Liver (tissue), 8 donors: ENCODE measurements at regions not wholly inside any gene's neighbourhood (a gene's known extent, or its start where the extent isn't known, plus 50 kb on each side); places are given as distances from the start of the nearest gene placed in this dataset.

Experiments
- DNase-seq: peaks from one replicate; pipeline ENCODE4 v3.0.0-alpha.2; 2017; ENCODE audit warnings: low spot score
- H3K27ac ChIP-seq, 2 donors: one replicate each; pipeline ENCODE4 v1.7.0; 2013; ENCODE audit warnings: inconsistent platforms in 2 of 2, low read length in 2 of 2, control low read depth in 1 of 2, low read depth in 1 of 2, mild to moderate bottlenecking in 1 of 2
- H3K27me3 ChIP-seq, 4 donors: one replicate each; pipeline versions ENCODE4 v1.6.1 to v1.7.0; 2013; ENCODE audit warnings: low read length in 3 of 4, inconsistent platforms in 1 of 4, mild to moderate bottlenecking in 1 of 4, moderate library complexity in 1 of 4; ENCODE audit not compliant: control insufficient read depth in 4 of 4, insufficient read depth in 4 of 4
- H3K36me3 ChIP-seq, 4 donors: one replicate each; pipeline versions ENCODE4 v1.6.1 to v1.7.0; 2013; ENCODE audit warnings: low read length in 3 of 4, mild to moderate bottlenecking in 3 of 4, low read depth in 1 of 4, moderate library complexity in 1 of 4; ENCODE audit not compliant: control insufficient read depth in 4 of 4, insufficient read depth in 3 of 4
- H3K4me1 ChIP-seq, 4 donors: one replicate each; pipeline versions ENCODE4 v1.6.1 to v1.7.0; 2013; ENCODE audit warnings: low read length in 3 of 4, mild to moderate bottlenecking in 3 of 4, moderate library complexity in 1 of 4; ENCODE audit not compliant: control insufficient read depth in 4 of 4, insufficient read depth in 4 of 4
- H3K4me3 ChIP-seq, 3 donors: one replicate each; pipeline versions ENCODE4 v1.6.1 to v1.7.0; 2013; ENCODE audit warnings: low read length in 3 of 3, control low read depth in 1 of 3, low read depth in 1 of 3, mild to moderate bottlenecking in 1 of 3
- H3K9ac ChIP-seq, 2 donors: one replicate each; pipeline ENCODE4 v1.7.0; 2013; ENCODE audit warnings: low read length in 2 of 2, mild to moderate bottlenecking in 2 of 2, moderate library complexity in 2 of 2, control low read depth in 1 of 2, low read depth in 1 of 2
- H3K9me3 ChIP-seq, 4 donors: one replicate each; pipeline versions ENCODE4 v1.6.1 to v1.7.0; 2013; ENCODE audit warnings: low read length in 3 of 4; ENCODE audit not compliant: control insufficient read depth in 4 of 4
- EGR1 ChIP-seq, 2 donors: IDR thresholded peaks; 2 replicates each; pipeline ENCODE4 v1.6.1; 2016 to 2018; ENCODE audit warnings: antibody characterized with exemption in 2 of 2, low read depth in 2 of 2
- FOXA1 ChIP-seq: IDR thresholded peaks from 2 replicates; pipeline ENCODE4 v1.6.1; 2016; ENCODE audit warnings: antibody characterized with exemption
- FOXA2 ChIP-seq: IDR thresholded peaks from 2 replicates; pipeline ENCODE4 v1.6.1; 2016; ENCODE audit warnings: antibody characterized with exemption
- GABPA ChIP-seq, 2 donors: IDR thresholded peaks in 1 of 2; conservative IDR thresholded peaks in 1 of 2; 2 replicates each; pipeline ENCODE4 v1.6.1; 2016; ENCODE audit warnings: antibody characterized with exemption in 2 of 2, mild to moderate bottlenecking in 1 of 2, moderate library complexity in 1 of 2
- JUND ChIP-seq, 2 donors: IDR thresholded peaks; 2 replicates each; pipeline ENCODE4 v1.6.1; 2016; ENCODE audit warnings: antibody characterized with exemption in 2 of 2
- SP1 ChIP-seq: IDR thresholded peaks from 2 replicates; pipeline ENCODE4 v1.6.1; 2018; ENCODE audit warnings: antibody characterized with exemption, mild to moderate bottlenecking
- TAF1 ChIP-seq: conservative IDR thresholded peaks from 2 replicates; pipeline ENCODE4 v1.6.1; 2016; ENCODE audit warnings: antibody characterized with exemption, mild to moderate bottlenecking
- YY1 ChIP-seq: IDR thresholded peaks from 2 replicates; pipeline ENCODE4 v1.6.1; 2016; ENCODE audit warnings: antibody characterized with exemption, mild to moderate bottlenecking
- WGBS: extraction: QIAGEN DNeasy Blood & Tissue Kit; methylation state at CpG from one replicate; pipeline ENCODE4 v1.1.7; 2013; 5-methylcytosine and 5-hydroxymethylcytosine counted together
- TF ChIP-seq, protein P1 (sequence below): IDR thresholded peaks from 2 replicates; pipeline ENCODE4 v1.6.1; 2016; ENCODE audit warnings: antibody characterized with exemption
- TF ChIP-seq, protein P2 (sequence below): fragments of 150-350 bp; IDR thresholded peaks from 2 replicates; pipeline ENCODE4 v1.5.1; 2017; ENCODE audit warnings: improper control_type of control experiment, low read depth, low read length; ENCODE audit not compliant: missing input control
- TF ChIP-seq, protein P3 (sequence below): IDR thresholded peaks from 2 replicates; pipeline ENCODE4 v1.6.1; 2016; ENCODE audit warnings: antibody characterized with exemption
- TF ChIP-seq, protein P4 (sequence below): IDR thresholded peaks from 2 replicates; pipeline ENCODE4 v1.6.1; 2016; ENCODE audit warnings: antibody characterized with exemption, mild to moderate bottlenecking
- TF ChIP-seq, protein P5 (sequence below): IDR thresholded peaks from 2 replicates; pipeline ENCODE4 v1.6.1; 2016; ENCODE audit warnings: antibody characterized with exemption
- donor health status: healthy.
- donor health status: healthy.
- donor health status: healthy.
- donor health status: healthy.
- donor health status: healthy.

DNA sequence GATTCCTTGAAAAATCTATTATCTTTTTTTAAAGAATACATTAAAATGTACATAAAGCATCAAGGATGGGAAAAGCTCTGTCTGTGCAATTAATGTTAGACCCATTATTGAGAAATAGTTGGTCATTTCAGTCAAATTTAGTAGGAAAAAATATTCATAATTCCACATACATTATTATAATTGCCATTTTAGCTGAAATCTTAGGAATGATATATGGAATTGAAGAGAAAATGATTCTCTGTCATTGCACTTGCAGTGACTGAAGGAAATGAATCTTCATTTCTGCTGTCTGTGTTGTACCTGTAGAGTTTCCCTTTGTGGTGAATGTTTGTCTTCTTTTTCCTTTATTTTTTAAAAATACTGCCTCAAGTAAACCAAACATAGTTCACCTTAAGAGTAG, 473.9 kb downstream of the C3orf38 start (continued):
- TF ChIP-seq, protein P1, sequence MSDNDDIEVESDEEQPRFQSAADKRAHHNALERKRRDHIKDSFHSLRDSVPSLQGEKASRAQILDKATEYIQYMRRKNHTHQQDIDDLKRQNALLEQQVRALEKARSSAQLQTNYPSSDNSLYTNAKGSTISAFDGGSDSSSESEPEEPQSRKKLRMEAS = no peak
- TF ChIP-seq, protein P2, sequence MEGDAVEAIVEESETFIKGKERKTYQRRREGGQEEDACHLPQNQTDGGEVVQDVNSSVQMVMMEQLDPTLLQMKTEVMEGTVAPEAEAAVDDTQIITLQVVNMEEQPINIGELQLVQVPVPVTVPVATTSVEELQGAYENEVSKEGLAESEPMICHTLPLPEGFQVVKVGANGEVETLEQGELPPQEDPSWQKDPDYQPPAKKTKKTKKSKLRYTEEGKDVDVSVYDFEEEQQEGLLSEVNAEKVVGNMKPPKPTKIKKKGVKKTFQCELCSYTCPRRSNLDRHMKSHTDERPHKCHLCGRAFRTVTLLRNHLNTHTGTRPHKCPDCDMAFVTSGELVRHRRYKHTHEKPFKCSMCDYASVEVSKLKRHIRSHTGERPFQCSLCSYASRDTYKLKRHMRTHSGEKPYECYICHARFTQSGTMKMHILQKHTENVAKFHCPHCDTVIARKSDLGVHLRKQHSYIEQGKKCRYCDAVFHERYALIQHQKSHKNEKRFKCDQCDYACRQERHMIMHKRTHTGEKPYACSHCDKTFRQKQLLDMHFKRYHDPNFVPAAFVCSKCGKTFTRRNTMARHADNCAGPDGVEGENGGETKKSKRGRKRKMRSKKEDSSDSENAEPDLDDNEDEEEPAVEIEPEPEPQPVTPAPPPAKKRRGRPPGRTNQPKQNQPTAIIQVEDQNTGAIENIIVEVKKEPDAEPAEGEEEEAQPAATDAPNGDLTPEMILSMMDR = no peak

DNA sequence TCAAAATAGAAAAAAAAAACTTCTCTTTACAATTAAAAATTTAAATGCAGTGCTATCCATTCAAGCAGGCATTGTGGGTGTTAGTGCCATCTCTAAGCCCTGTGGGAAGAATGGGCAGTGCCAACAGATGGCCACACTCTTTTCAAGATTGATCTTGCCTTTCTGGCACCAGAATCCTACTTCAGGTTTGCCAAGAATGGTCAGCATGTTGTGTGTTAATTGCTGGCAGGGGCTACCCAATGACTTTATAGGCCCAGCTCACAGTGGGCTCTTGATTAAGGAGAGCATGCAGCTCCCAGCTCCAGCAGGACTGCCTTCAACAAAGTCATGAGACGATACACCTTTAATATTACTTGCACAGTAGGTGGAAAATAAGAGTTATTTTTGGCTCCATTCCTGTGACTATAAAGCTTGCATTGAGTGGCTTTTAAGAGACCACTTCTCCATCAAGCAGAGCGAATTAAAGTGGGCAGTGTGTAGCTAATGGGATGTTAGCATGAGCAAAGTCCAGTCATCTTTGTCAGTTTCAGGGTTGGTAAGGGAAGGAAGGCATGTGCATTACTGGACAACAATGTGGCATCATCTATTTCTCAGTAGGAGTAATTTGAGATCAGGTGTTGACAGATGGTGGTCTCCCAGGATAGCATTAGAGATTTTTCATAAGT, 476.8 kb downstream of the C3orf38 start:
- no peak for DNase-seq
- H3K36me3 ChIP-seq = no peaks in the 10 kb centered on the region
- TF ChIP-seq, protein P3, sequence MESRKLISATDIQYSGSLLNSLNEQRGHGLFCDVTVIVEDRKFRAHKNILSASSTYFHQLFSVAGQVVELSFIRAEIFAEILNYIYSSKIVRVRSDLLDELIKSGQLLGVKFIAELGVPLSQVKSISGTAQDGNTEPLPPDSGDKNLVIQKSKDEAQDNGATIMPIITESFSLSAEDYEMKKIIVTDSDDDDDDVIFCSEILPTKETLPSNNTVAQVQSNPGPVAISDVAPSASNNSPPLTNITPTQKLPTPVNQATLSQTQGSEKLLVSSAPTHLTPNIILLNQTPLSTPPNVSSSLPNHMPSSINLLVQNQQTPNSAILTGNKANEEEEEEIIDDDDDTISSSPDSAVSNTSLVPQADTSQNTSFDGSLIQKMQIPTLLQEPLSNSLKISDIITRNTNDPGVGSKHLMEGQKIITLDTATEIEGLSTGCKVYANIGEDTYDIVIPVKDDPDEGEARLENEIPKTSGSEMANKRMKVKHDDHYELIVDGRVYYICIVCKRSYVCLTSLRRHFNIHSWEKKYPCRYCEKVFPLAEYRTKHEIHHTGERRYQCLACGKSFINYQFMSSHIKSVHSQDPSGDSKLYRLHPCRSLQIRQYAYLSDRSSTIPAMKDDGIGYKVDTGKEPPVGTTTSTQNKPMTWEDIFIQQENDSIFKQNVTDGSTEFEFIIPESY = no peak
- TF ChIP-seq FOXA1 (no peak), GABPA (IDR thresholded peaks at IDR 0.05 in 1 of 2, conservative IDR thresholded peaks at IDR 0.05 in 1 of 2) (no peak)
- TF ChIP-seq, protein P4, sequence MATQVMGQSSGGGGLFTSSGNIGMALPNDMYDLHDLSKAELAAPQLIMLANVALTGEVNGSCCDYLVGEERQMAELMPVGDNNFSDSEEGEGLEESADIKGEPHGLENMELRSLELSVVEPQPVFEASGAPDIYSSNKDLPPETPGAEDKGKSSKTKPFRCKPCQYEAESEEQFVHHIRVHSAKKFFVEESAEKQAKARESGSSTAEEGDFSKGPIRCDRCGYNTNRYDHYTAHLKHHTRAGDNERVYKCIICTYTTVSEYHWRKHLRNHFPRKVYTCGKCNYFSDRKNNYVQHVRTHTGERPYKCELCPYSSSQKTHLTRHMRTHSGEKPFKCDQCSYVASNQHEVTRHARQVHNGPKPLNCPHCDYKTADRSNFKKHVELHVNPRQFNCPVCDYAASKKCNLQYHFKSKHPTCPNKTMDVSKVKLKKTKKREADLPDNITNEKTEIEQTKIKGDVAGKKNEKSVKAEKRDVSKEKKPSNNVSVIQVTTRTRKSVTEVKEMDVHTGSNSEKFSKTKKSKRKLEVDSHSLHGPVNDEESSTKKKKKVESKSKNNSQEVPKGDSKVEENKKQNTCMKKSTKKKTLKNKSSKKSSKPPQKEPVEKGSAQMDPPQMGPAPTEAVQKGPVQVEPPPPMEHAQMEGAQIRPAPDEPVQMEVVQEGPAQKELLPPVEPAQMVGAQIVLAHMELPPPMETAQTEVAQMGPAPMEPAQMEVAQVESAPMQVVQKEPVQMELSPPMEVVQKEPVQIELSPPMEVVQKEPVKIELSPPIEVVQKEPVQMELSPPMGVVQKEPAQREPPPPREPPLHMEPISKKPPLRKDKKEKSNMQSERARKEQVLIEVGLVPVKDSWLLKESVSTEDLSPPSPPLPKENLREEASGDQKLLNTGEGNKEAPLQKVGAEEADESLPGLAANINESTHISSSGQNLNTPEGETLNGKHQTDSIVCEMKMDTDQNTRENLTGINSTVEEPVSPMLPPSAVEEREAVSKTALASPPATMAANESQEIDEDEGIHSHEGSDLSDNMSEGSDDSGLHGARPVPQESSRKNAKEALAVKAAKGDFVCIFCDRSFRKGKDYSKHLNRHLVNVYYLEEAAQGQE = no peak
- TF ChIP-seq, protein P5, sequence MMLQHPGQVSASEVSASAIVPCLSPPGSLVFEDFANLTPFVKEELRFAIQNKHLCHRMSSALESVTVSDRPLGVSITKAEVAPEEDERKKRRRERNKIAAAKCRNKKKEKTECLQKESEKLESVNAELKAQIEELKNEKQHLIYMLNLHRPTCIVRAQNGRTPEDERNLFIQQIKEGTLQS = no peak
- no peaks in the 10 kb centered on the region for H3K9me3 ChIP-seq
- WGBS = 68% methylated on average over 2 of the region's 2 CpGs
- no peaks in the 10 kb centered on the region for H3K27me3 ChIP-seq
- H3K27ac ChIP-seq = no peak overlapping the region
- no peak overlapping the region for H3K9ac ChIP-seq
- no peak overlapping the region for H3K4me3 ChIP-seq
- H3K4me1 ChIP-seq = no peaks in the 10 kb centered on the region

DNA sequence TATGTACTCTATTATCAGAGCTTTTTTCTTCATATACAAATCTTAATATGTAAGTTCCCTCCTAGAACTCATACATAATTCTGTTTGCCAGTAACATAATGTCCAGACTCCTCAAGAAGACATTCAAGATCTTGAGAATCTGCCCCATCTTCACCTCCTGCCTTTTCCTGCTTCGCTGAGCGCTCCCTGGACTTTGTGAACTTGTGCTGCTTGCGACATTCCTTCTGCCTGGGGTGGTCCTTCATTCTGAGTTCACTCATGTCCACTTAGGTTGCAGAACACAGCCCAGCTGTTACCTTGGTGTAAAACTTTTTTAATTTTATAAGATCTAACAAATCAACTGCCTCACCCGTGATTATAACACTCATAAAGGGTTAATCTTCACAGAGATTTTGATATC, 478.5 kb upstream of the EPHA3 start:
- 81% methylated on average over 4 of the region's 4 CpGs for WGBS
- Histone ChIP-seq H3K4me3 (no peak overlapping the region), H3K27ac (no peak overlapping the region), H3K9me3 (no peaks in the 10 kb centered on the region), H3K27me3 (no peaks in the 10 kb centered on the region), H3K4me1 (no peaks in the 10 kb centered on the region), H3K9ac (no peak overlapping the region), H3K36me3 (no peaks in the 10 kb centered on the region)
- TF ChIP-seq TAF1 = no peak
- TF ChIP-seq, protein P2 = no peak
- no peak for TF ChIP-seq SP1
- TF ChIP-seq, protein P1 = no peak
- no peak for TF ChIP-seq YY1
- TF ChIP-seq, protein P5 = no peak
- no peak for TF ChIP-seq EGR1 (IDR thresholded peaks at IDR 0.05; ENCODE audit: low read depth in 2 of 2)
- no peak for TF ChIP-seq FOXA2
- TF ChIP-seq FOXA1 = no peak
- TF ChIP-seq GABPA (IDR thresholded peaks at IDR 0.05 in 1 of 2, conservative IDR thresholded peaks at IDR 0.05 in 1 of 2) = no peak
- no peak for TF ChIP-seq JUND (IDR thresholded peaks at IDR 0.05)
- no peak for DNase-seq
